HPDE6-E6E7 (cell line): ENCODE measurements at regions not wholly inside any gene's neighbourhood (a gene's known extent, or its start where the extent isn't known, plus 50 kb on each side); places are given as distances from the start of the nearest gene placed in this dataset.

ENCODE experiments used
- DNase-seq: peaks from one replicate; pipeline ENCODE4 v3.0.0; 2011; ENCODE audit warnings: missing footprints; ENCODE audit errors: extremely low spot score

DNA sequence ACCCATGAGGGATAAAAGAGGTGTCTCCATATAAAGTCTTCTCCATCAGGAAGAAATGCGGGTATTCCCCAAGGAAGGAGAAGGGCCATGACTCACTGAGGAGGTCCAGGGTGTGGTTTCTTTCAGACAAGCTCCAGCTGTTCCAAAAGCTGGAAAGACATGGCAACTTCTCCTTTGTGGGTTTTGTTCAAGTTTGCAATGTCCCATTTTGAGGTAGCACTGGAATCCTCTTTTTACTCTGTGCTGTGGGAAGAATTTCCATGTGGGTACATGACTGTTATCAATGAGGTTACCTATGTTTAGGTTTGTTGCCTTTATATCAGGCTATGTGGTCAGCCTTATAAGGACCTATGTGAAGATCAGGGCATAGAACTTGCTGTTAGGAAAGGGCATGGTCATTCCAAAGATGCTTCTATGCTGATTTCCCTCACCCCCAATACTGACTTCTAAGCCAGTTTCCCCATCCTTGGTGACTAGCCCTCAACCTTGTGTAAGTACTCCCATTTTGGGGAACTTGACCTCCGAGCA lies 697.5 kb downstream of the INHBA start:
- no peak for DNase-seq

- no peak for DNase-seq
Measured at GRCh38 chr7:41003977-41004376, 698.9 kb downstream of the INHBA start.

DNA sequence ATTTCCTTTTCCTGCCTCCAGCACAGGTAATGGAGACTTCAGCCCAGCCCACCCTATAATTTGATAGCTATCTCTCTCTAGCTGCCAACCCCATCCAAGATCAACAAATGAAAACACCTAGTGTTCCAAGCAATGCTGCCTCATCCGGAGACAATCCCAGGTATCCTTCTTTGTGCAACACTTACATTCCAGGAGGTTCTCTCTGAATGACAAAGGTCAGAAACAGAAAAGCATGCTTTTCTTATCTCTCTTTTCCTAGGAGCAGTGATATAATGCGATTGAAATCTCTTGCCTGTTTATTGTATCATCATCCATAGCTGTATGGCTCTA lies 699.3 kb downstream of the INHBA start:
- DNase-seq, result no peak

GRCh38 chr7:41002741-41003610 lies 699.9 kb downstream of the INHBA start:
- DNase-seq, result no peak

- no peak for DNase-seq
Measured at GRCh38 chr7:41000042-41000441, 702.8 kb downstream of the INHBA start.

- DNase-seq, result no peak
Measured at GRCh38 chr7:40996233-40996677, 706.6 kb downstream of the INHBA start.

GRCh38 chr7:40990841-40991240 lies 712.0 kb downstream of the INHBA start:
- no peak for DNase-seq

DNA sequence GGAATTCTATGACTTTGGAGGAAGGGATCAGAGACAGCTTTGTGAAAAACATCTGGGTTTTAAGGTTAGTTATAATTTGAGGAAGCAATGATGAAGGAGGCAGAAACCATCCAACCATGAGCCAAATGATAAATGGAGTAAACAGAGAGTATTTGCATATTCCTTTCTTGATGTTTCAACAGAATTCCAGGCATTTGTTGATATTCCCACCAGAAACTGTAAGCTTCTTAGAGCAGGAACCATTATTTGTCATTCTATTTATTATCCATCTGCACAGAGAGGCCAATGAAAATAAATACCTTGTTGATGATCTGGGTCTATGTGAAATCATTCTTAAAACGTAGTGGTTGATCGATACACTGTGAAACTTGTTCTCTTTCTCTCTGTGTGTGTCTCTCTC lies 715.3 kb downstream of the INHBA start:
- DNase-seq, result no peak

- no peak for DNase-seq
Measured at GRCh38 chr7:40986351-40986873, 716.5 kb downstream of the INHBA start.

- DNase-seq, result no peak
Measured at GRCh38 chr7:40983111-40983510, 719.8 kb downstream of the INHBA start.

DNA sequence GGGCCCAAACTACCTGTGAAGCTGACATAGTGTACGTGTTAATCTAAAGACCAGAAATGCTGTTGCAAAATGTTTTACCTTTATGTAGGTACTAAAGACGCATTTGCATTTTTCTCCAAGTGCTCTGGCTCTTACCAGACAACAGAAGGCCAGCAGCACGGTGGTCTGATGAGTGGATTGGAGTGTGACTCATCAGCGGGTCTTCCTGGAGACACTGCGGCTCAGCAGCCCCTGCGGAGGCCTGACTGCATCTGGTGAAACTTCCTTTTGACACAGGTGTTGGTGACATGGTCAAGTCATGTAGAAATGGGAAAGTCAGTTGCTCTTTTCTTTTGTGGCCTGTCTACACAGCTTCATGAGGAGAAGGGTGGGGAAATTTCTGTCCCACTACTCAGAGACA lies 723.6 kb downstream of the INHBA start:
- no peak for DNase-seq

DNA sequence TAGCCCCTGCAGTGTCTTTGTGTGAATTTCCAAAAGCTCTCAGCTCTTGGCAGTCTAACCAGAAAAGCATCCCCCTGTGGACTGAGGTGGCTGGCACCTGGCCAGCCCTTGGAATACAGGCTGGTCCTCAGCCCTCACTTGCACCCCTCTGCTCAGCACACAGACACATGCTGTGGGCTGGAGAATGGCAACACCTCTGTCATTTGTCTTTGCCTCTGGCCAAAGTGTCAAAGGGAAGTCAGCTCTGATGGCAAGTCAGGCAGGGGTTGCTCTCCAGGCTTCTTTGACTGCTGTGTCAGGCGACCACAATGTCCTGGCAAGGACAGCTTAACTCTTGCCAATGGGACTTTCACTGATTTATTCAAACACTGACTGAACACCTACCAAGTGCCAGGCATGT lies 724.8 kb downstream of the INHBA start:
- no peak for DNase-seq

DNA sequence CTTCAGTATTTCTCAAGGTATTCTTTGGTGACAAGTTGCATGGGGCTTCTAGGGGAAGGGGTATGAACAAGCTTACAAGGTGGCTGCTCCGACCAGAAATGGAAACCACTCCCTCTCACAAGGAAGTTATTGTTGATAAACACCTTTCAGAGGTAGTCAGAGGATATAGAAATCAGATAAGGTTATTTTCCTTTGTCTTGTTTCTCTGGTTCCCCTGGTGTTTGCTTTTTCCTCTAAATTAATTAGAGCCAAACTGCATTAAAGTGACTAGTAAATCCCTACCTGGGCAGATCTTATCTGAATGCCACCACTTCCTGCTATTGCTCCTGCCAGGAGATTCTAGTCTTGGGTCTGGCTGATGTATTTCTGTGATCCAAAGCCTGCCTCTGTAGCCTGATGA lies 725.4 kb downstream of the INHBA start:
- DNase-seq, result no peak

GRCh38 chr7:40972426-40972825 lies 730.5 kb downstream of the INHBA start:
- DNase-seq, result no peak

DNA sequence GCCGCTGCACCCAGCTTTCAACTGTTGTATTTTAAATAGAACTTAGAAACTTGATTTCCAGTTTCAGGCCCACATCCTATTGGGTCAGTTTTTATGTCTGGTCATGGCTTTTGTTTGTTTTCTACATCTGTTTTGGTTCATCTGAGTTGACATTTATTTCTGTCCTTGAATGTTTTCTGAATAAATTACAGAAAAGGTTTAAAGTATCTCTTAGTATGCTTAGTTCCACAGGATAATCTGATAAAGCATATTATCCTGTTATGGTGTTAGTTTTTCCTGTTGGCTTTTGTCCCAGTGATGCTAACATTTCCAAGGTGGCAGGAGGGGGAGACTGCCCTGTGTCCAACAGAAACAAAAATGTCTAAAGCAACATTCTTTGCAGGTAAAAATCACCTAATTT lies 733.2 kb downstream of the INHBA start:
- DNase-seq, result no peak

DNA sequence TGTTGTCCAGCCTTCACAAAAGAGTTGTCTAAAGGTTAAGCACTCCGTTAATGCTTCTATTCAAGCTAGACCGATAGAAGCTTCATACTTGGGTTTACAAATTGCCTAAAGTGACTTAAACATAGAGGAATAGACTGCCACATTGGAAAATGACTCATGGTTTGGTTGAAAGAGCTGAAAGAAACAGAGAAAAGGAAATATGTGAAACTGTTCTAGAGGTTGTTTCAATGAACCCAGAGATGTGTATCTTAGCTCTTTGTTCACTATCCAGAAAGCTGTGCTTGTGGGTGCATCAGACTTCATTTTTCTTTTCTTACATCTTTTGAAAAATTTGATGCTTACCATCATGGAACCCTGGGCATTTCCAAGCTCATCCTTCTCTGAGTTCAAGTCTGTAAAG lies 736.2 kb downstream of the INHBA start:
- no peak for DNase-seq

- DNase-seq, result no peak
Measured at GRCh38 chr7:40965774-40966173, 737.1 kb downstream of the INHBA start.

DNA sequence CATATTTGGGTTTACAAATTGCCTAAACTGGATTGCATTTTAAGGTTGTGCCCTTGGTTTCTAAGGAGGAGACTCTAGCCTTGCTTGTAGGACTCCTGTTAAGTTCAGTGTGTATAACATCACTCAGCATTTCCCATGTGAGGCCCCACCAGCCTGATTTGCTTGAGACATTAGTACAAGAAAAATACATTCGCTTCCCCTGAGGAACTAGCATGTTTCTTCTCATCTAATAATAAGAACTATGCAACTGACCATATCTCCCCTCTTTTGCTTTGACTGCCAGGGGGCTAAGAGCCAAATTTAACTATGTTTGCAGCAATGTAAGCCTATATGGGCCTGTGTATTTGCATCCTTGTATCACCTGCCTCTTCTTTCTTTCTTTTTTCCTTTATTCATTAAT lies 737.9 kb downstream of the INHBA start:
- no peak for DNase-seq

DNA sequence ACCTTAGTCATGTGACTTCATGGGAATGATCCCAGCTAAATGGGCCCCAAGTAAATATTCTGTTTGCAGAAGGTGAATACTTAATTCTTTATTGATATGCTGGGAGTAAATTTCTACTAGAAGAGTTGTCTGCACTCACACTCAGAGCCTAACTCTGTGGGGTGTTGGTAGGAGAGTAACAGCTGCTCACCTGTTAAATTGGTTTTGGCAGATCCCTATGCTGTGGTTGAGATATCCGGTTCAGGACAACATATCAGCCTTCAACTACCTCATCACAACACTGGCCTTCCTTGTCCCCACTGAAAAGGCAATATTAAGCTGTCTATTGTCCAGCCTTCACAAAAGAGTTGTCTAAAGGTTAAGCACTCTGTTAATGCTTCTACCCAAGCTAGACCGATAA lies 738.3 kb downstream of the INHBA start:
- no peak for DNase-seq

- DNase-seq, result no peak
Measured at GRCh38 chr7:40959955-40960354, 742.9 kb downstream of the INHBA start.

GRCh38 chr7:40948239-40948638 lies 754.7 kb downstream of the INHBA start:
- DNase-seq, result no peak

- no peak for DNase-seq
Measured at GRCh38 chr7:40947566-40947965, 755.3 kb downstream of the INHBA start.

DNA sequence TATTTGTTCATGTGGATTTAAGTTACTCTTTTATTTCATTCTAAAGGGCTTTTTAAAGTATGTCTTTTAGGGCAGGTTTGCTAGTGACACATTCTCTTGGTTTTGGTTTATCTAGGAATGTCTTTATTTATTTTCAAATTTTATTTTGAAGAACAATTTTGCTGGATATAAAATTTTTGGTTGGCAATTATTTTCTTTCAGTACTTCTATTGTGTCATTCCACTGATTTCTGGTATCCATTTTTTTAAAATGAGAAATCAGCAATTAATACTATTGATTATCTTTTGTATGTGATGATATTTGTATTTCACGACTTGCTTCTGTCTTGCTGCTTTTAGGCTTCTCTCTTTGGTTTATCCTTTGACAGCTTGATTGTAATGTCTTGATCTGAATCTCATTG lies 756.3 kb downstream of the INHBA start:
- DNase-seq, result no peak

GRCh38 chr7:40945788-40946187 lies 757.1 kb downstream of the INHBA start:
- no peak for DNase-seq
